BJ (cell line): ENCODE measurements at regions not wholly inside any gene's neighbourhood (a gene's known extent, or its start where the extent isn't known, plus 50 kb on each side); places are given as distances from the start of the nearest gene placed in this dataset.

ENCODE experiments used
- CTCF ChIA-PET: fragments of 350-600 bp; formaldehyde crosslinking; extraction: SDS; loops from one replicate; lab custom pipeline; 2021; ENCODE audit warnings: antibody characterized with exemption, inconsistent platforms; lab: Yijun Ruan, JAX
- POLR2A ChIA-PET: fragments of 300-600 bp; sonication (Branson Sonifier 250); formaldehyde crosslinking; extraction: SDS; loops from one replicate; lab custom pipeline; 2021; ENCODE audit warnings: antibody characterized with exemption; lab: Charles Lee
- DNase-seq: peaks from one replicate; pipeline ENCODE4 v3.0.0-alpha.2; 2011; ENCODE audit warnings: low read depth
- H3K27me3 ChIP-seq: 2 replicates; pipeline ENCODE4 v1.6.0; 2011; ENCODE audit warnings: low read length; ENCODE audit not compliant: control insufficient read depth, insufficient read depth
- H3K36me3 ChIP-seq: 2 replicates; pipeline ENCODE4 v1.5.1; 2011; ENCODE audit warnings: low read length; ENCODE audit not compliant: control insufficient read depth, insufficient read depth
- H3K4me3 ChIP-seq: 2 replicates; pipeline ENCODE4 v1.5.1; 2011; ENCODE audit warnings: low read depth, mild to moderate bottlenecking, control low read depth, low read length
- TF ChIP-seq, protein P1 (sequence below): IDR thresholded peaks from 2 replicates; pipeline ENCODE4 v1.5.1; 2011; ENCODE audit warnings: low read depth, mild to moderate bottlenecking, control low read depth, inconsistent platforms, low read length, moderate library complexity; ENCODE audit not compliant: insufficient read depth

DNA sequence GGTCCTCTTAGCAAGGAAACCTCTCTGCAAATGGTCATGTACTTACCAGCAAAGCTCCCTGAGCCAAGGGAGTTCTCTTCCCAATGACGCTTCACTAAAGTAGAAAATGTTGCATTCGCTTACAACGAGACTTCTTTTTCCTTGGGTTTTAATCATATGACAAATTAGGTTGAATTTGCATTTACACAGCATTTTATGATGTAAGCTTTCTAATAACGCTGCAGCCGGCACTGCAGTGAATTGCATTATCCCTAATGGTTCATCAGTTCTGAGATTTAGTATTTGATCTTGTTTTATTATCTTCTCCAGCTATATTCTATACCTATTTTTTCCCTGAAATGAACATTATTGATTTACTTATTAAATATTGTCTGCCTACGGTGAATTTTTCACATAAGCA, 339.3 kb upstream of the PFKP start:
- ChIA-PET CTCF (no interaction called here), POLR2A (no interaction called here)
- Histone ChIP-seq H3K36me3 (no peaks in the 10 kb centered on the region), H3K27me3 (no peaks in the 10 kb centered on the region), H3K4me3 (no peak overlapping the region)
- TF ChIP-seq, protein P1, sequence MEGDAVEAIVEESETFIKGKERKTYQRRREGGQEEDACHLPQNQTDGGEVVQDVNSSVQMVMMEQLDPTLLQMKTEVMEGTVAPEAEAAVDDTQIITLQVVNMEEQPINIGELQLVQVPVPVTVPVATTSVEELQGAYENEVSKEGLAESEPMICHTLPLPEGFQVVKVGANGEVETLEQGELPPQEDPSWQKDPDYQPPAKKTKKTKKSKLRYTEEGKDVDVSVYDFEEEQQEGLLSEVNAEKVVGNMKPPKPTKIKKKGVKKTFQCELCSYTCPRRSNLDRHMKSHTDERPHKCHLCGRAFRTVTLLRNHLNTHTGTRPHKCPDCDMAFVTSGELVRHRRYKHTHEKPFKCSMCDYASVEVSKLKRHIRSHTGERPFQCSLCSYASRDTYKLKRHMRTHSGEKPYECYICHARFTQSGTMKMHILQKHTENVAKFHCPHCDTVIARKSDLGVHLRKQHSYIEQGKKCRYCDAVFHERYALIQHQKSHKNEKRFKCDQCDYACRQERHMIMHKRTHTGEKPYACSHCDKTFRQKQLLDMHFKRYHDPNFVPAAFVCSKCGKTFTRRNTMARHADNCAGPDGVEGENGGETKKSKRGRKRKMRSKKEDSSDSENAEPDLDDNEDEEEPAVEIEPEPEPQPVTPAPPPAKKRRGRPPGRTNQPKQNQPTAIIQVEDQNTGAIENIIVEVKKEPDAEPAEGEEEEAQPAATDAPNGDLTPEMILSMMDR, result no peak
- no peak for DNase-seq

GRCh38 chr10:2716596-2716995, 350.8 kb upstream of the PFKP start:
- Histone ChIP-seq H3K27me3 (no peaks in the 10 kb centered on the region), H3K36me3 (no peaks in the 10 kb centered on the region), H3K4me3 (no peak overlapping the region)
- DNase-seq, result no peak
- CTCF ChIA-PET, result no interaction called here
- TF ChIP-seq, protein P1, result no peak
- POLR2A ChIA-PET, result no interaction called here

DNA sequence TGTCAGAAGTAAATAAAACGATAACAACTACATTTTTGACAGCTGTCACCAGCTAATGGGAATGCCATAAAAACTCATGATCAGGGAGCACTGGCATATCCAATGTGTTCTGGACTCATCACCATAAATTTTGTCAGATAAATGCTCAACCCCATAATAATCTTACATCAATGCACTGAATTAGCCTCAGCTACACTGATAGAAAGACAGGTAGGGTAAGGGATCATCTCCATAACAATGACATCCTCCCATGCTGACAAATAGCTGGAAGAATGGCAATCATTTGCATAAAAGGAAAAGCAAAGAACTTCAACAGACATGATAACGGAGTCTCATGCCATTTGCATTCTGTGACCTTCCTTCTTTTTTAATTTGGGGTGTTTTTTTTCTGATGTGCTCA, 352.8 kb upstream of the PFKP start:
- DNase-seq, result no peak
- no peaks in the 10 kb centered on the region for H3K27me3 ChIP-seq
- H3K4me3 ChIP-seq, result no peak overlapping the region
- ChIA-PET CTCF (no interaction called here), POLR2A (no interaction called here)
- no peaks in the 10 kb centered on the region for H3K36me3 ChIP-seq
- TF ChIP-seq, protein P1, result no peak

DNA sequence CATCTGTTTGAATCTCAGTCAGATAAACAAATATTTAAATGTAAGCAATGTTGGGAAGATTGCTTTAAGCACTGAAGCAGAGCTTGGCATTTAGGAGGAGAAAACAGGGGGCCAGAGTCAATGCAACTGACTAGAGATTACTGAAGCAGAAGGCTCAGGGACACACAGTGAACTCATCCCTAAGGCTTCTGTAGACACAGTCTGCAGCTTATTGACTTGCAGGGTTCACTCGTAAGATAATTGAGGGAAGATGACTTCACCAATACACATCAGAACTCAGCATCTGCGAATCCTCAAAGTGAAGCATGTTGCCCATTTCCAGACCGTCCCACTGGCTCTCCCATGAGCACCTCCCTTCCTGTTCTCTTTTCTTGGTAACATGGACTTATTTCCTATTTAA, 363.4 kb upstream of the PFKP start:
- POLR2A ChIA-PET, result no interaction called here
- DNase-seq, result no peak
- TF ChIP-seq, protein P1, result no peak
- no peaks in the 10 kb centered on the region for H3K36me3 ChIP-seq
- H3K27me3 ChIP-seq, result no peaks in the 10 kb centered on the region
- CTCF ChIA-PET, result no interaction called here
- no peak overlapping the region for H3K4me3 ChIP-seq

DNA sequence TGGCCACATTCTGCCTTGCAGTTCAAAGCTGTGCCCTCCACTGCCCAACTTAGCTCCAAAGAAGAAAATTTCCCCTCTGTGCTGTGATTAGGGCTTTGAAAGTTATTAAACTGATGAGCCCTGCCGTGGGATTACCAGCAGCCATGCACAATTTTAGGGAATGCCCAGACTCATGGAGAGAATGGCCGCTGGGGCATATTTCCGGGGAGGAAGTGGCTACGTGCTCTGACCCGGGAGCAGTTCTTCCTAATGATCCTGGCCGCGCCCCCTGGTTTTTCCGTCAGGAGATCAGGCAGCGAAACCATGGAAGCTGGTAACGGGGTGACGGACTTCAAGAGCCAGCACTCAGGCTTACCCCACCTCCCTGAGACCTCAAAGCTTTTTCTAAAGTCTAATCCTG, 365.5 kb upstream of the PFKP start:
- no peak for DNase-seq
- ChIA-PET CTCF (no interaction called here), POLR2A (no interaction called here)
- H3K36me3 ChIP-seq, result no peaks in the 10 kb centered on the region
- H3K27me3 ChIP-seq, result no peaks in the 10 kb centered on the region
- no peak overlapping the region for H3K4me3 ChIP-seq
- TF ChIP-seq, protein P1, result no peak
